AG09319 (cell line): ENCODE measurements at regions not wholly inside any gene's neighbourhood (a gene's known extent, or its start where the extent isn't known, plus 50 kb on each side); places are given as distances from the start of the nearest gene placed in this dataset.
"Not testable (repeated sequence)": the region's sequence is repeated elsewhere in the genome, so short reads cannot be mapped to it uniquely, and the experiment has no call there.

ENCODE experiments used
- DNase-seq: peaks from one replicate; pipeline ENCODE4 v3.0.0-alpha.2; 2010; ENCODE audit warnings: low read depth; ENCODE audit errors: extremely low read depth
- TF ChIP-seq, protein P1 (sequence below): IDR thresholded peaks from 2 replicates; pipeline ENCODE4 v1.5.1; 2011; ENCODE audit warnings: low read depth, mild to moderate bottlenecking, inconsistent platforms, low read length, moderate library complexity

DNA sequence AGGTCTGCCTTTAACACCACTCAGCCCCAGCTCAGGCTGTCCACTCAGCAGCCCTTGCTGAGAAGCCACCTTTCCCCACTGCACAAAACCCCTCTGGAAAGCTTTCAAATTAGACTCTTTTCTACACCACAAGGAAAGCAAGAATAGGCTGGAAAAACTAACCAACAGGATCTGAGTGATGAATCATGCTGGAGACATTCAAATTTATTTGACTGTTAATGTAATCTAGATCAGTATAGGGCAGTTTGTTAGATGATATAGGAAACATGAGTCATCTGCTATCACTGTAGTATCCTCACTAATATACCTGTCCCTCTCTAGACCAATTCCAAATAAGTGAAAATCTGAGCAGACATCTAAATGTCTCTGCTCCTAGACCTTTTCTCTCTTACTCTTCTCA lies 127.8 kb upstream of the PAM start:
- DNase-seq = no peak

DNA sequence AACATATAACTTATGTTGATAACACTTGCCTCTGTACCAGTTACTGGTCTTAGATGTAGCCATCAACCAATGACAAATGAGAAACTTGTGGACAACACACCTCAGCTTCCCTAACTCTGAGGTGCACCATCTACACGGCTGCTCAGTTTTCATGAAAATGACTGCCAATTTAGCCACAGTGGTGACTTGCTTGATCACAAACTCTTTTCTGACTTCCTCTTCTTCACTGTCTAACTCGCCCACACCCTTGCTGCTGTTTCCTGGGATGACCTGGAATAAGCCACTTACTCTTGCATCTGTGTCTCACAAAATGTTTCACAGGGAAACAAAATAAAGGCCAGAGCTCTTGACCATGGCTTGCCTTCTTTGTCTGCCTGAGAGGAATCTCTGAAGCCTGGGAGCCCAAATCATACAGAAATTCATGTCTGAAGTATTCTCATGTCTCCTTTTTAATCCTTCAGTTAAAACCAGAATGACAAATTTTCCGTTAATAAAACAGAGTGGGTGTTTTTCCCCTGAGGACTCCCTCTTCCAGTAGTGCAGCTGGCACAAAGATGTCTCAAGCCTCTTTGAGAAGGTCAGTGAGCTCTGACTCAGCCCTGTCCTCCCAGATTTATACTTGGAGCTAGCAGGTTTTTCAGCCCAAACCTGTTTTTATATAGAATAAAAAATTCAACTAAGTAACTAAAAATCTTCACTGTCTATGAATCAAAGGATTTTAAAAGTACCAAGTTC lies 126.5 kb upstream of the PAM start:
- no peak for DNase-seq
- TF ChIP-seq, protein P1, sequence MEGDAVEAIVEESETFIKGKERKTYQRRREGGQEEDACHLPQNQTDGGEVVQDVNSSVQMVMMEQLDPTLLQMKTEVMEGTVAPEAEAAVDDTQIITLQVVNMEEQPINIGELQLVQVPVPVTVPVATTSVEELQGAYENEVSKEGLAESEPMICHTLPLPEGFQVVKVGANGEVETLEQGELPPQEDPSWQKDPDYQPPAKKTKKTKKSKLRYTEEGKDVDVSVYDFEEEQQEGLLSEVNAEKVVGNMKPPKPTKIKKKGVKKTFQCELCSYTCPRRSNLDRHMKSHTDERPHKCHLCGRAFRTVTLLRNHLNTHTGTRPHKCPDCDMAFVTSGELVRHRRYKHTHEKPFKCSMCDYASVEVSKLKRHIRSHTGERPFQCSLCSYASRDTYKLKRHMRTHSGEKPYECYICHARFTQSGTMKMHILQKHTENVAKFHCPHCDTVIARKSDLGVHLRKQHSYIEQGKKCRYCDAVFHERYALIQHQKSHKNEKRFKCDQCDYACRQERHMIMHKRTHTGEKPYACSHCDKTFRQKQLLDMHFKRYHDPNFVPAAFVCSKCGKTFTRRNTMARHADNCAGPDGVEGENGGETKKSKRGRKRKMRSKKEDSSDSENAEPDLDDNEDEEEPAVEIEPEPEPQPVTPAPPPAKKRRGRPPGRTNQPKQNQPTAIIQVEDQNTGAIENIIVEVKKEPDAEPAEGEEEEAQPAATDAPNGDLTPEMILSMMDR = no peak

More for the DNA sequence above, 127.8 kb upstream of the PAM start:
- TF ChIP-seq, protein P1 = no peak

DNA sequence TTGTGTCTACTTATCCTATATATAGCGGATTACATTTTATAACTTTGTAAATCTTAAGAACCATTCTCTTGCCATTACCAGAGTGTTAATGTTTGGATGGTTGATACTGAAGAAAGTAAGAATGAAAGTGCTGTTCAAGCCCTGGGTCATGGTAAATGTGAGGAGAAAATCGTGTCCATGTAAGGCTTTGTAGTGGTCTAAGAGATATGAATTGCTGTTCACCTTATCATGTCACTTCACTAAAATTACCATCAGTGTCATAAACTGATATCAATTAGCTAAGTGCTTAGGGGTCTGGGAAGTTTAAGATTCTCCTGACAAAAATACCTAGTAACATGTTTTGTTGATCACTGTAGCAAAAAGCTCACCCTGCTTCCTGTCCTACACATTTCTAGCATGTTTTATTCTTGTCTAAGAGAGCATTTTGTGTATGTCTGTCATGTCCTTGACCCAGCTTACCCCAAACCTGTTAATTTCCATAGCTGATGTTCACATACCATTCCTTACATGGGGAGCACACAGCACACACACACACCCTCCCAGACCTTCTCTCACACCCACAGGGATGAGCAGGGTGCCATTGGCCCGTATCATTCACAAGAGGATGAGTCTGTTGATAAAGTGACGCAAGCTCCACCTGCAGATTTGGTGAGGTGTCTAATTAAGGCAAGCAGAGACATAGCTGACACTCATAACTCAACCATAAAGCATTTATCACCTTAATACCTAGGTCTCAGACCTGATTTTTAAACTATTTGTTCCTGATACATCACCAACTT lies 125.1 kb upstream of the PAM start:
- TF ChIP-seq, protein P1 = no peak

GRCh38 chr5:102635399-102635798 lies 119.7 kb upstream of the PAM start:
- DNase-seq = not testable (repeated sequence)

More for the DNA sequence above, 125.1 kb upstream of the PAM start:
- no peak for DNase-seq

DNA sequence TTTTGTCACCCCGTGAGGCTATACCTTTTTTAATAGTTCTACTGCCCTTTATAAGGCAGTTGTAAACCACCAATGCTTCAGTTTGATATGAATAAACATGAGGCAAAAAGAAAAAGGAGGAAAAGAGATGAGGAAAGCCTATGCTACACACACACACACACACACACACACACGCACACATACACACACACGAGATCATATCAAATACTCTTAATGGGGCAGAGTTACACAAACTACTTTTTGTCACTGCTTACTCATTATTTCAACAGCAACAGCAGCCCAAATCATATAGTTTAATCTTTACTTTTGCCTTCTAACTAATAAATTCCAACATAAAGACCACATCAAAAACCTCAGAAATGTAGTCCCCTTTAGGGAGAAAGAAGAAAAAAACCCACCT lies 116.8 kb upstream of the PAM start:
- TF ChIP-seq, protein P1 = no peak
- DNase-seq = no peak

DNA sequence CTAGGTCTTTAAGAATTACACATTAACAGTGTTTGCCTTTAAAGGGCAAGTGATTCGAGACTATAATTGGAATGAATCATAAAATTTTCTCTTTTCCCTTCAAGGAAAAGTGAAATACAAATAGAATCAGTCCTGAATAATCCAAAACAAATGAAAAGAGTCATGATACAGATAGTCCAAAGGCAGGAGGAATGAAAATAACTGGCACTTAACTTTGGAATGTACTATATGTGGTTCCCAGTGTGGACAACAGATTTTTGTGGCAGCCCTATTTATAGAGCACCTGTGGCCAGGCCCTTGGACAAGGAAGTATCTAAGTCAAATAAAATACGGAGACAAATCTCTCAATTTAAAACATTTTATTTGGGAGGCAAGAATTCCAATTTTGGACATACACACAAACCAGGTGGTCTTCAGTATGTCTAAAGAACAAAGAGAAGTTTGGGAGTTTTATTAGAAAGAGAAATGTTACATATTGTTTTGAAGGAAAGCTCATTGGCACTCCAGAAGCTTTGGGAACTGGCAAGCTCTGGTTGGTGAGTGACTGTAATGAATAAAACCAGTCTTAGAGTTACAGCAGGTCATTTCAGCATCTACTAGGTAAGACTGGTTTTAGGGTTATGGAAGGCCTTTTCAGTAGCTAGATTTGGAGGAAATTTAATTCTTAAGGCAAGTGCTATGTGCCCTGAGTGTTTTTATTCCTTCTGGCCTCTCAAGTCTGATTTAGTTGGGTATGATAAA lies 116.0 kb upstream of the PAM start:
- DNase-seq = no peak
- TF ChIP-seq, protein P1 = no peak

DNA sequence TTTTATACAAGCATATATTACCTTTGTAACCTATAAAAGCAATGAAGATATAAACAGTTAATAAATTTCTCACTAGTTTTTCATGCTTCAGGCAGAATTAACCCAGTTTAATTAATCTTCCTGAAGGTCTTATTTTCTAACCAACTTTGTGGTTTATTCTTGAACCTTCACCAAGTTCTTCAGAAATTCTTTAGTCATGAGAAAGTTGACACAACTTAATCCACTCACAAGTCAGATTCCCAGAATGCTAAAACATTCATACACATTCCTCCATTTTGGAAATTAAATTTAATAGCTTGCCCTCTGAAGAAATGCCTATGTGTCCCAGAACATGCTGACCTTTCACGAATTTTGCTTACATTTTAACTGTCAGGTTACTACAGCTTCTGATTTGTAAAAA lies 105.4 kb upstream of the PAM start:
- DNase-seq = no peak
- TF ChIP-seq, protein P1 = no peak
